ENCODE measurements at regions not wholly inside any gene's neighbourhood (a gene's known extent, or its start where the extent isn't known, plus 50 kb on each side); places are given as distances from the start of the nearest gene placed in this dataset.

- in situ Hi-C loops (cut with HindIII; ENCODE audit: low sequenced_read_pairs): no loop called here
Measured at GRCh38 chr10:90560331-90560730, 297.5 kb downstream of the HTR7 start.

DNA sequence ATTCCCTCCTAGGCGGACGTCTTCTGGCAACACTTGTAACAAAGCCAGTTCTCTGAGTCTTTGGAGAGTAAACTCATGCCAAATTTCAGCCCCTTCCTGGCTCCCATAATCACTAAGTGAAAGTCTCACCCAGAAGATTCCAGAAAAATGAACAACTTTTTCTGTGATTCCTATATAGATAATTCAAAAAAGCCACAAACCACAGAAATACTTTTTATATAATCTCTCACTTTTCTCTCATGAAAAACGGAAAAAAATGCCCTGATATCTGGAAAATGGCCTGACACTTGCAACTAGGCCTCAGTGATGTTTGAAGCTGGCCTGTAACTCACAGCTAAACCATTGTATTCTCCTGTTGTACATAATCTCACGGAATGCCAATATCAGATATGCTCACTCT, 296.2 kb downstream of the HTR7 start:
- in situ Hi-C loops (cut with HindIII; ENCODE audit: low sequenced_read_pairs): no loop called here

DNA sequence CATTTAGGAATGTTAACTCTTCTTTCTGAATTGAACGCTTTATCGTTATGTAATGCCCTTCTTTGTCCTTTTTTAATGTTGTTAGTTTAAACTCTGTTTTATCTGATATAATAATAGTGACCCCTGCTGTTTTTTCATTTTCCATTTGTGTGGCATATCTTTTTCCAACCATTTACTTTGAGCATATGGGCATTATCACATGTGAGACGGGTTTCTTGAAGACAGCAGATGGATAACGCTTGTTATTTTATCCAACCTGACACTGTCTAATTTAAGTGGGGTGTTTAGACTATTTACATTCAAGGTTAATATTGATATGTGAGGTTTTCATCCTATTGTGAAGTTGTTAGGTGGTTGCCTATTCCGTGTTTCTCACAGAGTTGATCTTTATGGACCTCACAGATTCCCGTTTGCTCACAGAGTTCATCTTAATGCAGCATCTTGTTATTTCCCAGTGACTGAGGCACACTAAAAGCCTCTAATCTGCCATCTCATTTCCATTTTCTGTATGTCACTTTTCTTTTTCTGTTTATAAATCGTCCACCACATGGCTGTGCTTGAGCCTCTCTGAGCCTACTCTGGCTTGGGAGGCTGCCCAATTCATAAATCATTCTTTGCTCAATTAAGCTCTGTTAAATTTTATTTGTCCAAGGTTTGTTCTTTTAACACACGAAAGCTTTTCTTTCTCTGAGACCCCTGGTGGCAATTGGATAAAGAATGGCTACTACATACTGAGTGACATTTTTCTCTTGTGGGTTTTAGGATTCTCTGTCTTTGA, 286.2 kb downstream of the HTR7 start:
- in situ Hi-C loops (cut with HindIII; ENCODE audit: low sequenced_read_pairs): no loop called here

GRCh38 chr10:90575125-90575524, 282.7 kb downstream of the HTR7 start:
- in situ Hi-C loops (cut with HindIII; ENCODE audit: low sequenced_read_pairs): loop anchor here (25.0 kb wide), 1 partner anchor 1163 kb away; the partner anchor contains the start of gene IFIT5

GRCh38 chr10:90577569-90577968, 280.3 kb downstream of the HTR7 start:
- in situ Hi-C loops (cut with HindIII; ENCODE audit: low sequenced_read_pairs): loop anchor here (25.0 kb wide), 1 partner anchor 1165 kb away; the partner anchor contains the start of gene IFIT5

- in situ Hi-C loops (cut with HindIII; ENCODE audit: low sequenced_read_pairs): loop anchor here (5.0 to 25.0 kb wide), 2 partner anchors 147 to 1167 kb away; partner anchors contain the start of gene IFIT5
Measured at GRCh38 chr10:90579602-90580242, 278.1 kb downstream of the HTR7 start.

- in situ Hi-C loops (cut with HindIII; ENCODE audit: low sequenced_read_pairs): loop anchor here (5.0 to 25.0 kb wide), 2 partner anchors 151 to 1171 kb away; partner anchors contain the start of gene IFIT5
Measured at GRCh38 chr10:90583416-90583815, 274.4 kb downstream of the HTR7 start.

DNA sequence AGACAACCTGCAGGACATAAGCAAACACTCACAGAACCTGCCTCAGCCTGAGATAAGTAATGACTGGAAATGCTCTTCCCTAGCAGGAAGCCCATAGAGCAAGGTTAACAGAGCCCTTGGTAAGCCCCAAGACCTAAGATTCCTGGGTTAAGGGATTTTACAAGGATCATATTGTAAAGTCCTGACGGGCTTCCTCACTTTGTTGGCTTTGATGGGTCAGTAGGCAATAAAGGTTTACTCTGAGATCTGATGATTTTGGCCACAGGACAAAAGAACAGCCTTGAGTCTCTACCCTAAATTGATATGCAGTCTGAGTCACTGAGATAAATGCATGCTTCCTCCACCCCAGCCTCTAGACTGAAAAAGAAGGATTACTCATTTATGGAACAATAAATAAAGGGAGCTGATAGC, 270.8 kb downstream of the HTR7 start:
- in situ Hi-C loops (cut with HindIII; ENCODE audit: low sequenced_read_pairs): loop anchor here (25.0 kb wide), 1 partner anchor 1175 kb away; the partner anchor contains the start of gene IFIT5

GRCh38 chr10:90587561-90587960, 270.3 kb downstream of the HTR7 start:
- in situ Hi-C loops (cut with HindIII; ENCODE audit: low sequenced_read_pairs): loop anchor here (25.0 kb wide), 1 partner anchor 1175 kb away; the partner anchor contains the start of gene IFIT5

- in situ Hi-C loops (cut with HindIII; ENCODE audit: low sequenced_read_pairs): loop anchor here (25.0 kb wide), 1 partner anchor 1176 kb away; the partner anchor contains the start of gene IFIT5
Measured at GRCh38 chr10:90588222-90588621, 269.6 kb downstream of the HTR7 start.

GRCh38 chr10:90589825-90590224, 268.0 kb downstream of the HTR7 start:
- in situ Hi-C loops (cut with HindIII; ENCODE audit: low sequenced_read_pairs): loop anchor here (25.0 kb wide), 1 partner anchor 1178 kb away; the partner anchor contains the start of gene IFIT5

- in situ Hi-C loops (cut with HindIII; ENCODE audit: low sequenced_read_pairs): loop anchor here (25.0 kb wide), 1 partner anchor 1179 kb away; the partner anchor contains the start of gene IFIT5
Measured at GRCh38 chr10:90591629-90592028, 266.2 kb downstream of the HTR7 start.

- in situ Hi-C loops (cut with HindIII; ENCODE audit: low sequenced_read_pairs): loop anchor here (25.0 kb wide), 1 partner anchor 1180 kb away; the partner anchor contains the start of gene IFIT5
Measured at GRCh38 chr10:90592638-90593302, 265.1 kb downstream of the HTR7 start.

GRCh38 chr10:90598513-90598912, 259.3 kb downstream of the HTR7 start:
- in situ Hi-C loops (cut with HindIII; ENCODE audit: low sequenced_read_pairs): loop anchor here (25.0 kb wide), 1 partner anchor 1186 kb away; the partner anchor contains the start of gene IFIT5

DNA sequence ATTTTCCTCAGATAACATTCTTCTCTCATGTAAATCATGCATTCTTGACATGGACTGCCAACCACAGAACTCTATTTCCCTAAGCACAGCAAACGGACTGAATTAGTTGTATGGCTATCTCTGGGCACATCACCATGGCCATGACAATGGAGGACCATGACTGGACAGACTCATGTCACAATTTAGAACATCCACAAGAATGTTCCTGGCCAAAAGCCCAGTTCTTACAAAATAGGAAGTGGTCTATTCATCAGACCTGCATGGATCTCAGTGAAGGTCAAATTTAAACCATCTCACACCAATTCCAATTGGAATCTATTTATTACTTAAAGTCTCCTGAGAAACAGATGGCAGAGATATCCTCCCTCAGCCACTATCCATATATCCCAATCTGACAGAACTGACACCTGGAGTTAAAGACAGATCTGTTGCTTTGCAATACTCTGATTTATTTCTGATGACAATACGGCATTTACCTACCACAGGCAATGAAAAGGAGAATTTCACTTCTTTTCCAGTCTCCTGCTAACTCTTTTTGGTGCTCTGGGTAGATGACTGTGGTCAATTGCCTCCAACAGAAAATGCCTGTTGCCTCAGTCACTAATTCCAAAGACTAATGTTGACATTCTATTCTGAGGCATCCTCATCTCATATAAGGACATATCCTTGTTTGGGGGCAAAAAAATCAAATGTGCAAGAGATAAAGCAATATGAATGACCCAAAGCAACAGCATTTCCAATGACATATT, 254.8 kb downstream of the HTR7 start:
- in situ Hi-C loops (cut with HindIII; ENCODE audit: low sequenced_read_pairs): no loop called here

DNA sequence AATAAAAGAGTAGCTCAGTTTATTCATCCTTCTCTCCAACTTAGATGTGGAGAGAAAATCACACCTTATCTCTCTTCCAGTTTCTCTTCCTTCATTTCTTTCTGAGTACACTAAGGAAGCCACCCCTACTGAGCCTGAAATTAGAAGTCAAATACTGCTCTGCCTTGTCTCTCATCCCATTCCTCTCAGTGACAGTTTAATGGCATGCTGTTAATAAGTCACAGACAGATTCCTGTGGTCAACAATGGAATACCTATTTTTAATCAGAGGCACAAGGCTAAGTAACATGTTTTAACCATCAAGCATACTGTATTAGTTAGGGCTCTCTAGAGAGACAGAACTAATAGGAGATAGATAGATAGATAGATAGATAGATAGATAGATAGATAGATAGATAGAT, 253.2 kb downstream of the HTR7 start:
- in situ Hi-C loops (cut with HindIII; ENCODE audit: low sequenced_read_pairs): no loop called here

DNA sequence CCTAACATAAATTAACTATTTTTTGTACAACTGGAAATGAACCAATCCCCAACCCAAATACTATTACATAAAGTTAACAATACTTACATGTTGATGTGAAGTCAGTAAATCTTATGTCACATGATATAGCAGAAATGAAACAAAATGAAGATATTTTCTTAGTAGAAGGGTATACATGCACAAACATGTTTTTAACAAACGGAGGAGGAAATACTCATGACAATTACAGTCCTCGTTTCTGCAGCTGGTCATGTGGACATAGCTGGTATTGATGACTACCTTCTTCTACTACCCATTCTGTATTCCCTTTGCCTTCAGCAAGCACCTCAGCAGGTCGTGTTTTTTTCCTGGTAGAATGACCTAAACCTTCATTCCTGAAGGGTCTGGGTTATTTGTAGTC, 252.3 kb downstream of the HTR7 start:
- in situ Hi-C loops (cut with HindIII; ENCODE audit: low sequenced_read_pairs): no loop called here

DNA sequence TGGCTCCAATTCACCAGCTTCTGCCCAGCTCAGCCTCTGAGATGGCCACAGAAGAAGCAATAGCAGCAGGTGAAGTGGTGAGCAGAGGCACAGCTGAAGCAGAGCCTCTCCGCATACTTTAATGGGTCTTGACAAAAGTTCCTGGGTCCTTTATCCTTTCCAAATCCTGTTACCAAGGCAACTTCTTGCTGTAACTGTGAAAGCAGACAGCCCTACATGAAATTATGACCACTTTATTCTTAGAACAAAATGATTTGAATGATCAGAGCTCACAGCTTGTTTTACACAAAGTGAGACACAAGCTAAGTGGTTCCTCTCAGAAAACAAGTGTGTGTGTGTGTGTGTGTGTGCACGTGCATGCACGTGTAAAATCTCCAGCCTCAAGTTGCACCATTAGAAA, 245.6 kb downstream of the HTR7 start:
- in situ Hi-C loops (cut with HindIII; ENCODE audit: low sequenced_read_pairs): no loop called here

DNA sequence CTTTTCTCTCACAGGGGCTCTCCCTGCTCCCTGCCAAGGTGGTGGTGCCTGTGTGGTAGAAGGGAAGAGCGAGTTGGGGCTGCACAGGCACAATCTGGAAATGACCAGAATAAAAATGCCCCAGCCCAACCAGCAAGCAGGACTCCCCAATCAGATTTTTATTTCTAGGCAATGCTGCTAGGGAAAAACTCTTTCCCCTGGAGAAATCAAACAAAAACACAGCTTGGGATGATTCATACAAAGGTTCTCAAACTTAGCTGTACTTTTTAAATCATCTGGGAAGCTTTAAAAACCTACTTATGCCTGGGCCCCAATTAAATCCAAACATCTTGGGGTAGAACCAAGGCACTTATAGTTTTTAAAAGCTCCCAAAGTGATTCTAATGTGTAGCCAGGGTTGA, 243.2 kb downstream of the HTR7 start:
- in situ Hi-C loops (cut with HindIII; ENCODE audit: low sequenced_read_pairs): no loop called here

GRCh38 chr10:90621577-90621976, 236.3 kb downstream of the HTR7 start:
- in situ Hi-C loops (cut with HindIII; ENCODE audit: low sequenced_read_pairs): no loop called here

Measured in endothelial cell of hepatic sinusoid (primary cell).